HG02840 (cell line): ENCODE measurements at regions not wholly inside any gene's neighbourhood (a gene's known extent, or its start where the extent isn't known, plus 50 kb on each side); places are given as distances from the start of the nearest gene placed in this dataset.
"Not testable (repeated sequence)": the region's sequence is repeated elsewhere in the genome, so short reads cannot be mapped to it uniquely, and the experiment has no call there.

Source experiments
- ATAC-seq: cut with Tn5 transposase; IDR thresholded peaks from one replicate; pipeline ENCODE4 v1.9.1; 2021; ENCODE audit warnings: mild to moderate bottlenecking, moderate library complexity, moderate number of reproducible peaks; ENCODE audit not compliant: unreplicated experiment, low FRiP score

GRCh38 chr12:17370621-17371020, 719.4 kb downstream of the RERGL start:
- ATAC-seq, result no peak

GRCh38 chr12:17369556-17369955, 720.4 kb downstream of the RERGL start:
- no peak for ATAC-seq

GRCh38 chr12:17361224-17361623, 728.8 kb downstream of the RERGL start:
- no peak for ATAC-seq

GRCh38 chr12:17358835-17359234, 731.2 kb downstream of the RERGL start:
- ATAC-seq, result no peak

- no peak for ATAC-seq
Observed at GRCh38 chr12:17357396-17357795, 732.6 kb downstream of the RERGL start.

- ATAC-seq, result no peak
Observed at GRCh38 chr12:17352164-17352563, 737.8 kb downstream of the RERGL start.

- no peak for ATAC-seq
Observed at GRCh38 chr12:17348311-17348710, 741.7 kb downstream of the RERGL start.

GRCh38 chr12:17344649-17345048, 738.7 kb upstream of the LMO3 start:
- no peak for ATAC-seq

- ATAC-seq, result no peak
Observed at GRCh38 chr12:17342381-17342961, 736.5 kb upstream of the LMO3 start.

GRCh38 chr12:17335487-17335886, 729.5 kb upstream of the LMO3 start:
- no peak for ATAC-seq

GRCh38 chr12:17334784-17335183, 728.8 kb upstream of the LMO3 start:
- ATAC-seq, result no peak

- ATAC-seq, result no peak
Observed at GRCh38 chr12:17333287-17333686, 727.3 kb upstream of the LMO3 start.

- ATAC-seq, result no peak
Observed at GRCh38 chr12:17326649-17327048, 720.7 kb upstream of the LMO3 start.

- no peak for ATAC-seq
Observed at GRCh38 chr12:17322090-17322489, 716.1 kb upstream of the LMO3 start.

GRCh38 chr12:17304503-17305347, 698.8 kb upstream of the LMO3 start:
- ATAC-seq, result no peak

GRCh38 chr12:17302001-17302400, 696.0 kb upstream of the LMO3 start:
- ATAC-seq, result no peak

GRCh38 chr12:17301544-17301943, 695.6 kb upstream of the LMO3 start:
- ATAC-seq, result no peak

- no peak for ATAC-seq
Observed at GRCh38 chr12:17296882-17297281, 690.9 kb upstream of the LMO3 start.

- no peak for ATAC-seq
Observed at GRCh38 chr12:17286874-17287273, 680.9 kb upstream of the LMO3 start.

GRCh38 chr12:17284873-17285272, 678.9 kb upstream of the LMO3 start:
- ATAC-seq, result no peak

GRCh38 chr12:17283563-17283962, 677.6 kb upstream of the LMO3 start:
- no peak for ATAC-seq

GRCh38 chr12:17282169-17282568, 676.2 kb upstream of the LMO3 start:
- not testable (repeated sequence) for ATAC-seq
